LNCAP (cell line): ENCODE measurements at regions not wholly inside any gene's neighbourhood (a gene's known extent, or its start where the extent isn't known, plus 50 kb on each side); places are given as distances from the start of the nearest gene placed in this dataset.

Experiments used
- TF ChIP-seq, protein P1 (sequence below): fragments of 450-650 bp; IDR thresholded peaks from 2 replicates; pipeline ENCODE4 v1.5.1; 2017; ENCODE audit warnings: mild to moderate bottlenecking

DNA sequence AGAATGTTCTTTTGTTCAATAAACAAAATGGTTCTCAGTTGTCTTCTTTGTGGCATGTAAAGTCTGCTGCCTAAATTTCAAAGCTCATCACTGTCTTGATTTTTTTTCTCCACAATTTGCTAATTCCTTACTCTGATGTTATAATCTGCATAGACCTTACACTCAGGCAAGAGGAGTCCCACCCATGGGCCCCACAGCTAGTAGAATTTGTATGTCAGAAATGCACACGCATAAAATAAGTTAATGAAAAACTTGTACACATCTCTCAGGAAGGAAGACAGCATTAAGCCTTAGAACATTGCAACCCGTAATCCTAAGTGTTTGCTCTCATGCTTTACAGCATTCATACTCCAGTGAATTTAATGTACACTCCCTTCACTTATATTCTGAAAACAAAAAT, 280.8 kb downstream of the ATXN7L3B start:
- TF ChIP-seq, protein P1, sequence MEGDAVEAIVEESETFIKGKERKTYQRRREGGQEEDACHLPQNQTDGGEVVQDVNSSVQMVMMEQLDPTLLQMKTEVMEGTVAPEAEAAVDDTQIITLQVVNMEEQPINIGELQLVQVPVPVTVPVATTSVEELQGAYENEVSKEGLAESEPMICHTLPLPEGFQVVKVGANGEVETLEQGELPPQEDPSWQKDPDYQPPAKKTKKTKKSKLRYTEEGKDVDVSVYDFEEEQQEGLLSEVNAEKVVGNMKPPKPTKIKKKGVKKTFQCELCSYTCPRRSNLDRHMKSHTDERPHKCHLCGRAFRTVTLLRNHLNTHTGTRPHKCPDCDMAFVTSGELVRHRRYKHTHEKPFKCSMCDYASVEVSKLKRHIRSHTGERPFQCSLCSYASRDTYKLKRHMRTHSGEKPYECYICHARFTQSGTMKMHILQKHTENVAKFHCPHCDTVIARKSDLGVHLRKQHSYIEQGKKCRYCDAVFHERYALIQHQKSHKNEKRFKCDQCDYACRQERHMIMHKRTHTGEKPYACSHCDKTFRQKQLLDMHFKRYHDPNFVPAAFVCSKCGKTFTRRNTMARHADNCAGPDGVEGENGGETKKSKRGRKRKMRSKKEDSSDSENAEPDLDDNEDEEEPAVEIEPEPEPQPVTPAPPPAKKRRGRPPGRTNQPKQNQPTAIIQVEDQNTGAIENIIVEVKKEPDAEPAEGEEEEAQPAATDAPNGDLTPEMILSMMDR = no peak

DNA sequence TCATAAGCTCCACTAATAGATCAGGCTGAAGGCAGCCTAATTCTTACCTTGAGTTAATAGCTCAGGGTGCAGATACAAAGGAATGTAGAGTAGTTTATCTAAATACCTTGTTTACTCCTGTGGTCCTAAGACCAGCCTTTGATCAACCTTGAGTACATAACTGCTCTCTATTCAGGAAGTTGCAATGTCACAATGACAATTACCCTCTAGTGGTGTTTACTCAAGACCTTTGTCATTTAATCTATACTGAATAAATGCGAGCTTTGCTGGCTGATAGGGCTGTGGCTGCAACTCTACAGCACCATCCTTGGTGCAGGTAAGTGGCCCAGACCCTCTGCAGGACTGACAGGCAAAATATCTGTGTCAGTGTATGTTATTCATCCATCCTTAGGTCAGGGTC, 282.7 kb downstream of the ATXN7L3B start:
- TF ChIP-seq, protein P1 = no peak

DNA sequence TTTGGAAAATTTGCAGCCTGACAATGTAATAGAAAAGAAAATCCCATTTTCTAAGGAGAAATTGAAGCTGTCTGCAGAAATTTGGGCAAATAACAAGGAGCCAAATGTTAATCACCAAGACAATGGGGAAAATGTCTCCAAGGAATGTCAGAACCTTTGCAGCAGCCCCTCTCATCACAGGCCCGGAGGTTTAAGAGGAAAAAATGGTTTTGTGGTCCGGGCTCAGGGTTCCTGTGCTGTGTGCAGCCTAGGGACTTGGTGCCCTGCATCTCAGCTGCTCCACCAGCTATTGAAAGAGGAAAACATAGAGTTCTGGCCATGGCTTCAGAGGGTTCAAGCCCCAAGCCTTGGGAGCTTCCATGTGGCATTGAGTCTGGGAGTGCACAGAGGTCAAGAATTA, 298.9 kb downstream of the ATXN7L3B start:
- TF ChIP-seq, protein P1 = no peak

DNA sequence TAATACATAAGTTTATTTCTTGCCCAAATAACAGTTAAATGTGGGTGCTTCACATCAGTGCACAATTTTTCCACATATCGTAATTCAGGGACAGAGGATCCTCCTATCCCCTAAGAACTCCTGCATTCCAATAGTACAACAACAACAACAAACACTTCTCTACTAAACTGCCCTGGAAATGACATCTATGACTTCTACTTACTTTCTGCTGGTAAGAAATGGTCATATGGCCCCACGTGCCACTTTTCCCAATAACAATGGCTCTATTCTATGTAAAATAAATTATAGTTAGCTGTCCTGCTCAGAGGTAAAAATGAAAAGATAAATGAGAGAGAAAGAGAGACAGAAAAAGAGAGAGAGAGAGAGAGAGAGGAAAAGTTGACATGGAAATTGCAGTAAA, 308.5 kb downstream of the ATXN7L3B start:
- TF ChIP-seq, protein P1 = no peak

DNA sequence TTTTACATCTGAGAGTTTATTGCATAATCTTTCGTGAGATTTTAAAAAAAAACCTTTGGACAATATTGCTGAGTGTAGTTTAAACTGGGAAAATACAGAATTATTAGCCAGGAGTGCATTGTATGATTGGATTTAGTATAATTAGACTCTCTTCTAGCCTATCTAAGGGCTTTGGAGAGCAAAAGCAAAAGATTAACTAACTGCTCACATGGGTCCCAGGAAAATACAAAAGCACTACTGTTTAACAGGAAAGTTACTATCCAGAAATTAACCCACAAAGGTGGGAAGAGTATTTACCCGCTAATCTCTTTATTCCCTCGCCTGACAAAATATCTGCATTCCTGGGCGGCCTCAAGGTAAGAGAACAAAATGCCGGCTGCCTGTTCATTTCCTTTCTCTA, 309.5 kb downstream of the ATXN7L3B start:
- TF ChIP-seq, protein P1 = no peak

DNA sequence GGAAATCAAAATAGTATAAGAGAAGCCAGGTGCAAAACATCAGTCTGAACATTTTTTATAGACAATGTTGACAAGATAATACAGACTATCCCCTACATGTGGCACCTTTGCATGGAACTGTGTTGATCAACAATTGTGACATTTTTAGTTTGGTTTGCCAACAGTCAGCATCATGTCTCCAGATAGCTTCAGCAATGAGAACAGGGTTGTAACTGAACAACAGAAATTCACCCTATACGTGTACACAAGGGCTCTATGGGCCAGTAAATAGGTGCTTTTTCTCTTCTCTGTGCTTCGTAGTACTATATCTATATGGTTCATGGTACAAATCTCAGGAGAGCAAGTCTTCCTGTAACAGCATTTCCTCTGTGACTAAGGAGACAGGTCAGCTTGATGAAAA, 310.4 kb downstream of the ATXN7L3B start:
- TF ChIP-seq, protein P1 = no peak

DNA sequence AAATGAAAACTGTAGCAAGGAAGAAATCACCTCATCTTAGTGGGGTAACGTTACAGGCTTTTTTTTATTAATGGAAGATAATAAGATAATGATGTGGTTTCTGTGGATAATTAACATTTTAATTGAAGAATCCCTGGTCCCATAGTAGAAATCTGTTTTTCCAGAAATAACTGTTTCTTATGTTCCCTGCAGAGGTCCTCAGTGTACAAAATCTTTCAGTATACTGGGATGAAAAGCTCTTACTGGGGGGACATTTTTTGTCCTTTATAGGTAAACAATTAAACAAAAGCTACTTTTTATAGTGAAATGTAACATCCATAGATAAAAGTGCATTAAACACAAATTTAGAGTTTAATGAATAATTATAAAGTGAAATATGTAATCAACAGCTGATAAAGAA, 312.2 kb downstream of the ATXN7L3B start:
- TF ChIP-seq, protein P1 = peak; percentile 38; the same call in 1 of the 2 replicates

DNA sequence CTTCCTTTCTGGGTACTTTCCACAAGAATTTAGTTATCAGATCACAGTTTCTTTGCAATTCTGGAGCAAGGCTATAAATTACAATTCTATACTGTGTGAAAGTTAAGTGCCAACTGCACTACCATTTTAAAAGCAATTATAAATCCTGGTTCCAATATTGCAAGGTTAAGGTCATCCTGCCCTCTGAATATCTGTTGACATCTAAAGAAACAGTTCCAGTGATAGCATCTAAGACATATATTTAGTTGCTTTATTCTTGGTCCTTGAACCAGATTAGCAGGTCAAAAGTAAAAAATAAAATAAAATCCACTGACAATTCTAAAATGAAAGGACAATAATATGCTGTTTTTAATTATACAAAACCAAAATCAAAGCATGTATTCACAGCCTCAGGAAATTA, 334.2 kb downstream of the ATXN7L3B start:
- TF ChIP-seq, protein P1 = no peak
